Sigmoid colon (tissue), 4 donors: ENCODE measurements at regions not wholly inside any gene's neighbourhood (a gene's known extent, or its start where the extent isn't known, plus 50 kb on each side); places are given as distances from the start of the nearest gene placed in this dataset.

Experiments
- EP300 ChIP-seq, 4 donors: sonication (generic); formaldehyde crosslinking; IDR thresholded peaks; one replicate each; pipeline ENCODE4 v1.6.1; 2017; ENCODE audit warnings: antibody characterized with exemption in 4 of 4
- POLR2A ChIP-seq, 2 donors: fragments of 450-650 bp; IDR thresholded peaks; one replicate each; pipeline ENCODE4 v1.6.1; 2016; ENCODE audit warnings: antibody characterized with exemption in 2 of 2, mild to moderate bottlenecking in 2 of 2, moderate library complexity in 2 of 2
- POLR2AphosphoS5 ChIP-seq, 4 donors: sonication (generic); formaldehyde crosslinking; IDR thresholded peaks; one replicate each; pipeline ENCODE4 v1.6.1; 2017; ENCODE audit warnings: antibody characterized with exemption in 4 of 4
- TF ChIP-seq, protein P1 (sequence below), 4 experiments: fragments of 450-650 bp in 3 of 4; fragments of 200-600 bp in 1 of 4; IDR thresholded peaks; one replicate each; pipeline ENCODE4 v1.5.1; 2016 to 2019; ENCODE audit warnings: antibody characterized with exemption in 4 of 4, mild to moderate bottlenecking in 3 of 4, moderate library complexity in 2 of 4

GRCh38 chr9:116084497-116084896 lies 69.1 kb upstream of the PAPPA start:
- TF ChIP-seq, protein P1, sequence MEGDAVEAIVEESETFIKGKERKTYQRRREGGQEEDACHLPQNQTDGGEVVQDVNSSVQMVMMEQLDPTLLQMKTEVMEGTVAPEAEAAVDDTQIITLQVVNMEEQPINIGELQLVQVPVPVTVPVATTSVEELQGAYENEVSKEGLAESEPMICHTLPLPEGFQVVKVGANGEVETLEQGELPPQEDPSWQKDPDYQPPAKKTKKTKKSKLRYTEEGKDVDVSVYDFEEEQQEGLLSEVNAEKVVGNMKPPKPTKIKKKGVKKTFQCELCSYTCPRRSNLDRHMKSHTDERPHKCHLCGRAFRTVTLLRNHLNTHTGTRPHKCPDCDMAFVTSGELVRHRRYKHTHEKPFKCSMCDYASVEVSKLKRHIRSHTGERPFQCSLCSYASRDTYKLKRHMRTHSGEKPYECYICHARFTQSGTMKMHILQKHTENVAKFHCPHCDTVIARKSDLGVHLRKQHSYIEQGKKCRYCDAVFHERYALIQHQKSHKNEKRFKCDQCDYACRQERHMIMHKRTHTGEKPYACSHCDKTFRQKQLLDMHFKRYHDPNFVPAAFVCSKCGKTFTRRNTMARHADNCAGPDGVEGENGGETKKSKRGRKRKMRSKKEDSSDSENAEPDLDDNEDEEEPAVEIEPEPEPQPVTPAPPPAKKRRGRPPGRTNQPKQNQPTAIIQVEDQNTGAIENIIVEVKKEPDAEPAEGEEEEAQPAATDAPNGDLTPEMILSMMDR (IDR thresholded peaks at IDR 0.05), result no peak
- TF ChIP-seq EP300 (IDR thresholded peaks at IDR 0.05) (no peak), POLR2A (IDR thresholded peaks at IDR 0.05) (no peak), POLR2AphosphoS5 (IDR thresholded peaks at IDR 0.05) (no peak)
